ENCODE measurements at regions not wholly inside any gene's neighbourhood (a gene's known extent, or its start where the extent isn't known, plus 50 kb on each side); places are given as distances from the start of the nearest gene placed in this dataset.

DNA sequence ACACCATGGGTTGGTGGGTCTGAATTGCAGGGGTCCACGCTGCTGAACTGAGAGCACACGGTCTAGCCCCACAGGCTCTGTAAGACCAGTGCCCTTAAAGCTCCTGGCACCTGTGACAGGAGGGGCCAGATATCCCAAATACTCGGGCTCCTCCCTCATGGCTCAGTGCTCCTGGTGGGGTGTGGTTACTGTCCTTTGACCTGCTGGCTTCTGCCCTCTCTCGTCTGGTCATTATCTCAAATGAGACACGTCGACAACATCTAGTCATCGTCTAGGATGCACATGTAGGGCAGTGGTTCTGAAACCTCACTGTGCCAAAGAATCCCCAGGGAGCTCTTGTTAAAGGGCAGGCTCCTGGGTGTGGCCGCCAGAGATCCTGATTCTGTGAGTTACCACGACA lies 258.4 kb downstream of the LOXHD1 start:
- DNase-seq (ENCODE audit: low spot score): no peak
- Histone ChIP-seq H3K9me3 (no peaks in the 10 kb centered on the region), H3K4me3 (no peak overlapping the region), H3K27me3 (replicated peaks; ENCODE audit: insufficient read depth) (no peaks in the 10 kb centered on the region), H3K4me1 (ENCODE audit: control insufficient read depth in 1 of 2, low read depth in 2 of 2) (no peaks in the 10 kb centered on the region), H3K36me3 (no peaks in the 10 kb centered on the region), H3K27ac (no peak overlapping the region)
- TF ChIP-seq, protein P1, sequence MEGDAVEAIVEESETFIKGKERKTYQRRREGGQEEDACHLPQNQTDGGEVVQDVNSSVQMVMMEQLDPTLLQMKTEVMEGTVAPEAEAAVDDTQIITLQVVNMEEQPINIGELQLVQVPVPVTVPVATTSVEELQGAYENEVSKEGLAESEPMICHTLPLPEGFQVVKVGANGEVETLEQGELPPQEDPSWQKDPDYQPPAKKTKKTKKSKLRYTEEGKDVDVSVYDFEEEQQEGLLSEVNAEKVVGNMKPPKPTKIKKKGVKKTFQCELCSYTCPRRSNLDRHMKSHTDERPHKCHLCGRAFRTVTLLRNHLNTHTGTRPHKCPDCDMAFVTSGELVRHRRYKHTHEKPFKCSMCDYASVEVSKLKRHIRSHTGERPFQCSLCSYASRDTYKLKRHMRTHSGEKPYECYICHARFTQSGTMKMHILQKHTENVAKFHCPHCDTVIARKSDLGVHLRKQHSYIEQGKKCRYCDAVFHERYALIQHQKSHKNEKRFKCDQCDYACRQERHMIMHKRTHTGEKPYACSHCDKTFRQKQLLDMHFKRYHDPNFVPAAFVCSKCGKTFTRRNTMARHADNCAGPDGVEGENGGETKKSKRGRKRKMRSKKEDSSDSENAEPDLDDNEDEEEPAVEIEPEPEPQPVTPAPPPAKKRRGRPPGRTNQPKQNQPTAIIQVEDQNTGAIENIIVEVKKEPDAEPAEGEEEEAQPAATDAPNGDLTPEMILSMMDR (IDR thresholded peaks at IDR 0.05): no peak
- ATAC-seq (ENCODE audit: insufficient number of reproducible peaks, low FRiP score, low read depth): no peak

- Histone ChIP-seq H3K27ac (no peak overlapping the region), H3K27me3 (replicated peaks; ENCODE audit: insufficient read depth) (no peaks in the 10 kb centered on the region), H3K4me3 (no peak overlapping the region), H3K9me3 (no peaks in the 10 kb centered on the region), H3K4me1 (ENCODE audit: control insufficient read depth in 1 of 2, low read depth in 2 of 2) (no peaks in the 10 kb centered on the region), H3K36me3 (no peaks in the 10 kb centered on the region)
- TF ChIP-seq, protein P1 (IDR thresholded peaks at IDR 0.05): no peak
- DNase-seq (ENCODE audit: low spot score) (no peak), ATAC-seq (ENCODE audit: insufficient number of reproducible peaks, low FRiP score, low read depth) (no peak)
These were observed 257.7 kb downstream of the LOXHD1 start for GRCh38 chr18:46399303-46399702.

- Histone ChIP-seq H3K27me3 (replicated peaks; ENCODE audit: insufficient read depth) (no peaks in the 10 kb centered on the region), H3K9me3 (no peaks in the 10 kb centered on the region), H3K27ac (no peak overlapping the region), H3K4me1 (ENCODE audit: control insufficient read depth in 1 of 2, low read depth in 2 of 2) (no peaks in the 10 kb centered on the region), H3K4me3 (no peak overlapping the region), H3K36me3 (no peaks in the 10 kb centered on the region)
- DNase-seq (ENCODE audit: low spot score): no peak
- TF ChIP-seq, protein P1 (IDR thresholded peaks at IDR 0.05): no peak
- no peak for ATAC-seq (ENCODE audit: insufficient number of reproducible peaks, low FRiP score, low read depth)
These were observed 256.6 kb downstream of the LOXHD1 start for GRCh38 chr18:46400449-46400848.

- Histone ChIP-seq H3K27ac (no peak overlapping the region), H3K27me3 (replicated peaks; ENCODE audit: insufficient read depth) (no peaks in the 10 kb centered on the region), H3K4me3 (no peak overlapping the region), H3K4me1 (ENCODE audit: control insufficient read depth in 1 of 2, low read depth in 2 of 2) (peaks cover 0 to 5% of the 10 kb centered on the region in 2 donors), H3K36me3 (no peaks in the 10 kb centered on the region), H3K9me3 (no peaks in the 10 kb centered on the region)
- DNase-seq (ENCODE audit: low spot score) (no peak), ATAC-seq (ENCODE audit: insufficient number of reproducible peaks, low FRiP score, low read depth) (no peak)
- TF ChIP-seq, protein P1 (IDR thresholded peaks at IDR 0.05): no peak
These were observed 255.4 kb downstream of the LOXHD1 start for GRCh38 chr18:46401486-46402070.

- TF ChIP-seq, protein P1 (IDR thresholded peaks at IDR 0.05): no peak
- peaks cover 4 to 13% of the 10 kb centered on the region in 2 donors for H3K4me1 ChIP-seq (ENCODE audit: control insufficient read depth in 1 of 2, low read depth in 2 of 2)
- no peak overlapping the region for H3K27ac ChIP-seq
- no peak for DNase-seq (ENCODE audit: low spot score)
- no peak overlapping the region for H3K4me3 ChIP-seq
- ATAC-seq (ENCODE audit: insufficient number of reproducible peaks, low FRiP score, low read depth): no peak
- no peaks in the 10 kb centered on the region for H3K36me3 ChIP-seq
- H3K27me3 ChIP-seq (replicated peaks; ENCODE audit: insufficient read depth): no peaks in the 10 kb centered on the region
- no peaks in the 10 kb centered on the region for H3K9me3 ChIP-seq
These were observed 254.6 kb downstream of the LOXHD1 start for GRCh38 chr18:46402396-46402795.
